Ovary (tissue), 7 donors: ENCODE measurements at regions not wholly inside any gene's neighbourhood (a gene's known extent, or its start where the extent isn't known, plus 50 kb on each side); places are given as distances from the start of the nearest gene placed in this dataset.

ENCODE experiments used
- DNase-seq, 5 donors: peaks; one replicate each; pipeline ENCODE4 v3.0.0-alpha.2; 2019 to 2020
- H3K27ac ChIP-seq, 2 donors: fragments of 200-600 bp; one replicate each; pipeline versions ENCODE4 v1.5.1 to v1.8.0; 2019 to 2022
- H3K27me3 ChIP-seq: fragments of 200-600 bp; one replicate; pipeline ENCODE4 v1.8.0; 2022
- H3K36me3 ChIP-seq: fragments of 200-600 bp; sonication (generic); one replicate; pipeline ENCODE4 v1.5.1; 2019
- H3K4me1 ChIP-seq: one replicate; pipeline ENCODE4 v1.8.1; 2013; ENCODE audit warnings: mild to moderate bottlenecking, moderate library complexity; ENCODE audit not compliant: insufficient read depth
- H3K4me3 ChIP-seq: fragments of 200-600 bp; sonication (generic); one replicate; pipeline ENCODE4 v1.5.1; 2017
- H3K9me3 ChIP-seq, 2 donors: fragments of 200-600 bp in 1 of 2; sonication (generic) in 1 of 2; one replicate each; pipeline versions ENCODE4 v1.5.1 to v1.8.1; 2013 to 2019; ENCODE audit warnings: mild to moderate bottlenecking in 1 of 2, moderate library complexity in 1 of 2
- CTCF ChIP-seq, 3 donors: fragments of 450-650 bp in 2 of 3; fragments of 200-600 bp in 1 of 3; IDR thresholded peaks; one replicate each; pipeline versions ENCODE4 v1.5.1 to v1.8.0; 2016 to 2022; ENCODE audit warnings: antibody characterized with exemption in 3 of 3, mild to moderate bottlenecking in 1 of 3
- EP300 ChIP-seq: sonication (generic); formaldehyde crosslinking; IDR thresholded peaks from one replicate; pipeline ENCODE4 v1.6.1; 2017; ENCODE audit warnings: antibody characterized with exemption
- POLR2A ChIP-seq: fragments of 450-650 bp; IDR thresholded peaks from one replicate; pipeline ENCODE4 v1.6.1; 2017; ENCODE audit warnings: antibody characterized with exemption, mild to moderate bottlenecking, moderate library complexity
- WGBS, 3 donors: extraction: QIAGEN DNeasy Blood & Tissue Kit in 1 of 3; methylation state at CpG; one replicate each; pipeline versions ENCODE4 v1.1.5 to v1.1.7; 2013 to 2017; 5-methylcytosine and 5-hydroxymethylcytosine counted together
- intact Hi-C, 4 donors: fragments of 100-400 bp; cut with DNase I; formaldehyde crosslinking; loops; one replicate each; pipeline versions ENCODE4 v1.11.0 to v1.15.1; 2022 to 2023
- donor health status: DM: no; HTN: no; CAD: no; lungs with moderate emphysema.
- donor health status: DM: no; HTN: no; CAD: no.
- donor health status: Bipolar disorder and iron deficiency.
- donor health status: DM: no; HTN: no; CAD: no.
- donor health status: DM: yes; HTN: yes; CAD: no.

- Histone ChIP-seq H3K27ac (no peak overlapping the region), H3K36me3 (no peaks in the 10 kb centered on the region), H3K9me3 (no peaks in the 10 kb centered on the region), H3K27me3 (no peaks in the 10 kb centered on the region), H3K4me1 (no peaks in the 10 kb centered on the region), H3K4me3 (no peak overlapping the region)
- intact Hi-C loops: no loop called here
- TF ChIP-seq POLR2A: no peak
- no peak for TF ChIP-seq CTCF (IDR thresholded peaks at IDR 0.05)
- no peak for TF ChIP-seq EP300
- WGBS, 3 donors: 90 to 92% (median 92%) methylated on average over 15 of the region's 15 CpGs
- no peak for DNase-seq
Measured at GRCh38 chr13:22776394-22777186, 404.2 kb upstream of the SGCG start.

DNA sequence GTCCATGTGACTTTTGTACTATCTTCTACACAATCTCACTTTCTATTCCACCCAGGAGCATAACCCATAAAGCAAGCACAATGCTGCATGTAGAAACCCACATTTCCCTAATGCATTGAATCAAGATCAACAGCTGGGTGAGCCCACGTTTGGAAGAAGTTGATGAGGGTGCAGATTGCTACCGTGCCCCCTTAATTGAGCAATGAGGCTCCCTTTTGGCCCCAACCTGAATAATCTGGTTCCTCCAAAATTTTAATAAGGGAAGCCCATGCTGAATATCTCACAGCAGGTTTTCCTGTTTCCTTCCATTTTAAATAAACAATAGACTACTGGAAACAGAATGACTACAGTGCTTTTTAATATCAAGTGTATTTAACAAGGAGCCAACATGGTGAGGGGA lies 403.6 kb upstream of the SGCG start:
- no peaks in the 10 kb centered on the region for H3K4me1 ChIP-seq
- TF ChIP-seq EP300 (no peak), CTCF (IDR thresholded peaks at IDR 0.05) (no peak), POLR2A (no peak)
- 75 to 85% (median 77%) methylated on average over 2 of the region's 2 CpGs for WGBS, 3 donors
- no peaks in the 10 kb centered on the region for H3K36me3 ChIP-seq
- H3K27me3 ChIP-seq: no peaks in the 10 kb centered on the region
- H3K27ac ChIP-seq: no peak overlapping the region
- H3K9me3 ChIP-seq: no peaks in the 10 kb centered on the region
- H3K4me3 ChIP-seq: no peak overlapping the region
- no peak for DNase-seq
- intact Hi-C loops: no loop called here

DNA sequence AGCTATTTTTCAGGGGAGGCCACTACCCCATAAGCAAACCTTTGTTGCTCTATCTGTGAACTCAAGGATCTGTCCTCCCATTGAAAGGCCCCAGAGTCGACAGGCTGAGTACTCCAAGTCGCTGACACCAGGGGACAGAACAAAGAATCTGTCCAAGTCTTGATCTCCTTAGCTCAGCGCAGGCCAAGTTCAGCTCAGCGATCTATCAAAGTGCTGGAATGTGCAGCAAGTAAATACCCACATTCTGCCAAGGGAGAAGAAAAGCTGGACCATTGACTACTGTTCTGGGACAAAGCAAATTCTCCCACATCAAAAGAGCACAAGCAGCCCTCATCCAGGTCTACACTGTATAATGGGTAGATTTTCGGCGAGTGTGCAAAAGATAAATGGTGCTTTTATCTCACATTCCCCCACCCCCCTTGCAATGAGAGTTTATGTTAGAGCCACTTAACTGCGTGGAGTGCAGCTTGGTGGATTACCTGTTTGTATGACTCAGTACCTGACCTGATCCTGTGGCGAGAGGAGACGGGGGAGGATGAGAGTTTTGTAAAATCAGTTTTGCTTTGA lies 391.7 kb upstream of the SGCG start:
- no peak for DNase-seq
- Histone ChIP-seq H3K36me3 (no peaks in the 10 kb centered on the region), H3K27ac (no peak overlapping the region), H3K27me3 (no peaks in the 10 kb centered on the region), H3K4me1 (no peaks in the 10 kb centered on the region), H3K9me3 (no peaks in the 10 kb centered on the region), H3K4me3 (no peak overlapping the region)
- TF ChIP-seq POLR2A: no peak
- no peak for TF ChIP-seq EP300
- TF ChIP-seq CTCF (IDR thresholded peaks at IDR 0.05): no peak
- 62 to 73% (median 63%) methylated on average over 9 of the region's 9 CpGs for WGBS, 3 donors
- intact Hi-C loops: no loop called here

DNA sequence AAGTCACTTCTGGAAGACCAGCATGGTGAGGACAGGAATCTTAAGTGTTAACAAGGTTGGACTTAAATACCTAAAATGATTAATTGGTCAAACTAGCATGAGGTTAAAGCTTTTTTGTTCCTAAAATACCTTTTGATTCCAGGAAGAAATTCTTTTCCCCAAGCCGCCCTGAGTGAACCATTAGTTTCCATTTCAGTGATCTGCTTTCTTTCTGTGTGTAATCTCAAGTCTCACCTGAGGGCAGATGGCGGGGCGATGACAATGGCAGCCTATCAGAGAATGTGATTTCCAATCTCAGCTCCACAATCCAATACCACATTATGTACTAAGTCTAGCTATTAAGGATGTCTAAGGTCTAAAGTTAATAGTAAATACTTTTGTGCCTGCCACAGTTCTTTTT lies 390.9 kb upstream of the SGCG start:
- 72 to 84% (median 75%) methylated on average over 3 of the region's 3 CpGs for WGBS, 3 donors
- Histone ChIP-seq H3K4me3 (no peak overlapping the region), H3K27ac (no peak overlapping the region), H3K4me1 (no peaks in the 10 kb centered on the region), H3K27me3 (no peaks in the 10 kb centered on the region), H3K36me3 (no peaks in the 10 kb centered on the region), H3K9me3 (no peaks in the 10 kb centered on the region)
- intact Hi-C loops: no loop called here
- TF ChIP-seq EP300 (no peak), CTCF (IDR thresholded peaks at IDR 0.05) (no peak), POLR2A (no peak)
- no peak for DNase-seq
